Stimulated activated CD8-positive, alpha-beta memory T cell treated with anti-CD3 and anti-CD28 coated beads, Interleukin-4, amount 100 ng/mL, for 24 hours (primary cell): ENCODE measurements at regions not wholly inside any gene's neighbourhood (a gene's known extent, or its start where the extent isn't known, plus 50 kb on each side); places are given as distances from the start of the nearest gene placed in this dataset.

Source experiments
- DNase-seq: peaks from one replicate; pipeline ENCODE4 v3.0.0-alpha.2; 2020; ENCODE audit warnings: low read depth

DNA sequence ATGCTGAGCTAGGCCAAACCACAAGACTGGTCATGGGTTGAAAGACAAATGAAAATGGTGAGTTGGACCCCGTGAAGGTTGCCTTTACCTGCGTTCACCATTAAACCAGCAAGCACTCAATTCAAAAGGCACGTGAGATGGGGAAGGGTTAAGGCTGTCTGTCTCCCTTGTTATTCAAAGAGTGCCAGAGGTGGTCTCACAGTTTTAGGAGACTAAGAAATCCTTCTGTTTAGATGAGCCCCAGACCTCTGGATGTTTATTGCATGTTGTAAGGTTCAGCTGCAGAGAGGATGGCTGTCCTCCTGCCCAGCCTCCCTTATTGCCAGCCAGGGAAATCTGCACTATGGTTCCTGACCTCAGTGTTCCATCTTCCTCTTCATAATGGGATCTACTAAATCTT lies 498.0 kb upstream of the CELF2 start:
- DNase-seq, result no peak

DNA sequence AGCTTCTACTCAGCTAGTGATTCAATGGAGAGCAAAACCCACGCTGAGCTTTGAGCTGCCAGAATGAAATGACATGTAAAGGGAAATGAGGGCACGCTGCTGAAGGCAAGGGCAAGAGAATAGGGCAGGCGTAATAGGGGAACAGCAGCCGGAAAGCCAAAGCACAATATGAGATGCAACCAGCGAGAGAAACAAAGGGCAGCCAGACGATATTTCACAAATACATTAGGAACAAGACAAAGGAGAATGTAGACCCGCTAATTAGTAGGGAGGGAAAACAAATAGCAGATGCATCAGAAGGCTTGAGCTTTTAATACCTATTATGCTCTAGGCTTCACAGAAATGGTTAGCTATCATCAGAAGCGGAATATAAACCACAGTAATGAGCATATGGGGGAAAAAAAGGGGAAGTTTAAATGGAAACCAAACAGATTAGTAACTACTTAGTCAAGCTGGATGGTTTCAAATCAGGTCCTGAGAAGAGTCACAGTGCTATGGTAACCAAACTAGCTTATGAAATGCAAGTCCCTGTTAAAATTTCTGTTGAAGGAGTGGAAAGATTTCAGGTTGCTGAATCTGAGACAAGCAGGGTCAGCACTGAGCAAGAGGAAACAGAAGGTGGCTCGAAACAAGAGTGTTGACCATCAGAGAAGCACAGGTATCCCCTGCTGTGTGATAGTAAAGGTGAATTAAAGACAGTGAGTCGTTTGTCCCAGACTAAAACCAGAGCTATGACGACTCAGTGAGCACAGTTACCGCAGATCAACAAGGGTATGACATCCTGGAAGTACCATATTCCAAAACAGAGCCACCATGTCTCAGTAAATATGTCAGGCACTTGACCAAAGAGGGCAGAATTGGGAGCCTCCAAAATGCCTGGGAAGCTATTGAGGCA lies 496.9 kb upstream of the CELF2 start:
- DNase-seq, result no peak

DNA sequence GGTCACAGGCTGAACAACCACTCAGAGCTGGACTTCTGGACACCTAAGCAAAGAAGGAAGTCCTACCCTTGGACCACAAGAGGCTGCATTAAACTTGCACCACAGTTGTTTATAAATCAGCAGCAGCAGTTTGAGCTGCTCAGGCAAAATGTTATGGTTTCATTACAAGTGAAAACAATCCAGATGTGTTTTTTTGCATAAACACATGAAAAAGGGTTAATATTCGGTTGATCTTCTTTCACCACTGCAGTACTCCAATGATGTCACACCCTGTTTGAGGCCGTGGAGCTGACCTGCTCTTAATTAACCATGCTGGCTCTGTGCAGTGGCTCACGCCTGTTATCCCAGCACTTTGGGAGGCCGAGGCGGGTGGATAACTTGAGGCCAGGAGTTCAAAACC lies 490.8 kb upstream of the CELF2 start:
- no peak for DNase-seq

DNA sequence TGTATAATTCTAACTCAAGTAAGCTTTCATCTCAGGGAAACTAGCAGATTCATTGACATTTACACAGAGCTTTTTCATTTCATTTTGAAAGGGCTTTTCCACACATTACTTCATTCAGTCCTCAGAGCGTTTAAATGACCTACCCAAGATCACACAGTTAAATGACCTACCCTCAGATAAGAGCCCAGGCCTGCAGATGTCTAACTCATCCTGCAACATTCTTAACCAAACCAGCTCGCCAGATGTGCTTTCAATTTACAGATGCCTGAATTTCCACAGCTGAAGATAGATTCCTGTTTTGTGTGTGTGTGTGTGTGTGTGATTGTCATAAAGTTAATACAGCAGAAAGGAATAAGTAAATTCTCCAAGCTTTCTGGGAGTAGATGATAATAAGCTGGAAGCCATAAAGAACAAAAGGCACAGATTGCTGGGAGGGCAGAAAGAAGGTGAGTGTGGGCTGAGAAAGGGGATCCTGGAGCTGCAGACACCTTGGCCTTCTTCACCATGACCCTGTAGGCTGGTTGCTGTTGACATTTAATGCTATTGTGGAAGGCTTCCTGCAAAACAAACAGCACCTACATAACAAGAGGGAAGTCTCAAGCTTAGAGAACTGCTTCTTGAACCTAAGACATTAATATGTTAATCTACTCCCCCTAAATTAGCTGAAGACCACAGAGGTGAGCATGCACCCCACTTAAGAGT lies 489.7 kb upstream of the CELF2 start:
- DNase-seq, result no peak

DNA sequence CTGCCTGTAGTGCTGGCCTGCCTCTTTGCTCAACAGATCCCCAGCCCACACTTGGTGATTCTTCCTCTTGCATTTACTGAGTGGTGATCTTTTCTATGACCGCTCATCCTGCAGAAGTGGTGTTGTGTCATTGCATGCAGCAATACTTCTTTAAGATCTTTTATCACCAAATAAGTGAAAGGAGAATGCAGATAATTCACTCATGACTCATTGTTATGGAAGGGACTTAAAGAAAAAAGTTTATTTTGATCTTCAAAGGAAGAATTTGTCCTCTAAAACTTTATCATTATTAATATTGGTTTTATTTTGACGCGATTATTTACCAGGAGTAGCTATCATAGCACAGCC lies 489.1 kb upstream of the CELF2 start:
- no peak for DNase-seq

DNA sequence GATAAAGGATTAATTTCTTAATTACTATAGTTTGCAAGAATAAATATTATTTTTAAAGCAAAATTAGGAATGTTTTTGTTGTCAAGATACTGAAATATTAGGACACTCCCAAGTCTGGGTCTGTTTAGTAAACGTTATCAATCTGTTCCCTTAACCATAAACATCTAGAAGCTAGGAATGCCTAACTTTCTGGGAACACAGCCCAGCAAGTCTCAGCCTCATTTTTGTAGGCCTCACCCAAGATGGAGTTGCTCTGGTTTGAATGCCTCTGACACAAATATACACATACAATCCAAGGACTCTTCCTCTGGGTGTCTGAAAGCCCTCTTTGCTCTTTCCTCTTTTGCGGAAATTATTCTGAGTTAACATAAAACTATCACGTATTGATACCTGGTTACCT lies 487.4 kb upstream of the CELF2 start:
- DNase-seq, result no peak

DNA sequence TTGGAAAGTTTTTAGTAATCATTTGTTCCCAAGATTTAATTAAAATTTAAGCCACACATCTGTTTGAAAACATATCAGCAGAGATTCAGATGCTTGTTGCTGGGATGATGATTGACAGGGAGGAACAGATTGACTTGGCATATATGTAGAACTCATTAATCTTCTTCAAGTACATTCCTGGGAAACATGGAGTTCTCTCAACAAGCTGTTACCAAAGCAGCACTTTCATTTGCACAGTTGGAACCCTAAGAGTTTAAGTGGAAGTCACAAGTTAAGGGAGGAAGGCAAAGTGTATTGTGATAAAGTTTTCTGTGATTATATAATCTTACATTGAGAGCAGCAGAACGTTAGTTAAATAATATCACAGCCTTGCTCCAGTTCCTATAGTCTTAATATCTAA lies 485.4 kb upstream of the CELF2 start:
- DNase-seq, result no peak

DNA sequence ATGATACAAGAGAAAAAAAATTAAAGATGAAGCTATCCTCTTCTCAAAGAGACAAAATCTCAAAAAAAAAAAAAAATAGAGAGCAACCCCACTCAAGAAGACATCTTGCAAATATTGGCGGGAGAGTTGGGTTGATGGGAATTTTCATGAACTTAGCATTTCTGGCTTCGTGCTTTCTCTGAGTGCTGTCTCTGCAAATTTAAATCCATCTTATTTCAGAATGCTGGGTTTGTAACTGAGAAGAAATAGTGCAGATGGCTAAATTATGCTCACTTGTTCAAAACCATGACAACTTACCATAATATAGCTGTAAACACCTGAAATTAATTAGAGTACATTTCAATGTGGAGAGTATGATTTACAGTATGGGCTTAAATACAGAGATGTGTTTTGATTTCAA lies 484.8 kb upstream of the CELF2 start:
- DNase-seq, result no peak

DNA sequence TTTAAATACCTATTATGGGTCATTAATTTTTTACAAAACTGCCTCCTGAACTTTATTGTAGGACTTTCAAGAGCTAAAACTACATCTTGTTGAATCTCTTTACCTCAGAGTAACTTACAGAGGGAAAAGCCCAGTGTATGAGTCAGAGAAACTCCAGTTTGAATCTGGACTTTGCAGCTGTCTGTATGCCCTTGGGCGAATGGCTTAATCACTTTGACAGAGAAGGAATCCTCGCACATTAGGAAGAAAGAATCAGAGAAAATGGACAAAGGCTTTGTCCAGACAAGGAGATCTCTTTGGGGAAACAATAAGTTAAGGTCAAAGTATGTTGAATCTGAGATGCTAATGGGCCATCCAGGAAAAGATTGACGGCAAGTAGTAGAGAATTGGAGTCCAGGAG lies 484.2 kb upstream of the CELF2 start:
- DNase-seq, result no peak

DNA sequence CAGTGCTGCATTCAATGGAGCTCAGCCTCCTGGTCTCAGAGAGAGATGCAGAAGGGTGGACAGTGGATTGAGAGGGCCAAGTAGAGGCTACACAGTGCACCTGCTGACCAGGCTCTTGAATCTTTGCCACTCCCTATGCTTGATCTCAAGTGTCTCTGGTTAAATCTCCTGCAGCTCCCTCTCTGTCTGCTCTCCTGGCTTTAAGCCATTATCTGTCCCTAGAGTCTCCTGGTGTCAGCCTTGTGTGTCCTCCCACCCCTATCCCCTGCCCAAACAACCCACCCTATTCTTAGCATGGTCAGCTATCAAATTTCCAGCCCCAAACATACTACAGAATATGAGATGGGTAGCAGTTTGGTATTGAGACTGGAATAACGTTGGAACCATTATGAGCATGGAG lies 479.3 kb upstream of the CELF2 start:
- DNase-seq, result no peak

DNA sequence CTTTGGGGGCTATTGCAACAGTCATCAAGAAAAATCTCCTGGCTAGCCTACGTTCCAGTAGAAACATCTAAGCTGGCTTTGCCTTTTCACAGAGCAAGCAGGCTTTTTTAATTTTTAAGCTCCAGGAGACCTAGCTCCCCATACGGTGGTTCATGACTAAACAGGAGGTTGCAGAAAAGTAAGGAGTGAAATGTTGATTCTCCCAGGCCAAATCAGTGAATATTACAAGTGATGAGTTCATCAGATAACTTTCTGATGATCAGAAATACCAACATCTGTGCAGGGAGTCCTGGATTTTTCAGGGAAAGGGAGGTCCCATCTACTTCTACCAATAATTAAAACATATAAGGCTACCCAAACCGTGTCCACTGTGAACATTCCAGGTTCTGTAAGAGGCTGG lies 477.3 kb upstream of the CELF2 start:
- DNase-seq, result no peak

DNA sequence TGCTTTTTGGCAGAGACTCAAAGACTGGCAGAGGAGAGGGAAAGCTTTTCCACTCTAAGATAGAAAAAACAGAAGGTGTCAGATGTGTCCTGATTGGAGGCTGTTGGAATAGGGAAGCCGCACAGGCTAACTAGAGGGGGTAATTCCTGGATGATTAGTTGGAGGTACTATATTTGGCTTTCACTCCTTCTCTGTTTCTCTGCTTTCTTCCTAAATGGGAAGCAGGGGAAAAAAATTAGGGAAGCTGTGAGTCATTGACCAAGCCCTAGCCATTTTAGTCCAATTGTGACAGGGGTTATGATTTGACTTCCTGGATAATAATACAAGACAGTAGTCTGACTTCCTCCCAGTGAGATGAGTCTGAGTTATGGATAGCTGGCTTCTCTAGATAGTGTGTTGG lies 475.2 kb upstream of the CELF2 start:
- no peak for DNase-seq

DNA sequence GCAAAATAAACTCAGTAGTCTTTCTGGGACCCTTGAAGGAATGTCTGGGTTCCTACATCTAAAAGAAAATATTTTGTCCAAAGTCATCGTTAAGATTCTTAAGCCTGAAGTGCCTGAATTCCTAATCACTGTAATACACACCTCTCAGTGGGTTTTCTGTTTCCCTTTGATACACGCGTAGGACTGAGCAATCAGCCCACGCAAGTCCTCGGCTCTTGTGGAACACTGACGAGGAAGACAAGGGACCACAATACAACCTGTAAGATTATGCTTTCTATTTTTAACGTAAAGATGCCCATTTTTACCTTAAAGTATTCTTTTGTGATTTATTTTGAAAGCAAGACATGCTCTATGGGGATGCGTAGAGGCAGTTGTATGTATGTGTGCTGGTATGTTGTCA lies 472.8 kb upstream of the CELF2 start:
- no peak for DNase-seq

DNA sequence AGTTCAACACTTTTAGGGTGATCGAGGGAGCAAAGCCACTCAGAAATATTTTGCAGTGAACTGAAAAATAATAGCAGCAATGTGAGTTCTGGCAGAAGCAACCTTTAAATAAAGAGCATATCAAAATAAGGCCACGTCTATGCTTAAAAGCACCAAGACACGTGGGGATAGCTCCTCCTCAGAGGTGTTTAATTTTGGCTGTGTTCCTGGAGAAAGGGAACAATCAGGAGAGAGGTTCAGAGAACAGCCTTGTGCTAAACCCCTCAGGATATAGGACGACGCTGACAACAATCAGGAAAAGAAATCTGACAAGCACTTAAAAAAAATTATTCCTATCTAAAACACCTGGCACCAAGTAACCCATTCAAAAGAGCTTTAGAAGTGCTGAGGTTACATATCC lies 471.9 kb upstream of the CELF2 start:
- no peak for DNase-seq

DNA sequence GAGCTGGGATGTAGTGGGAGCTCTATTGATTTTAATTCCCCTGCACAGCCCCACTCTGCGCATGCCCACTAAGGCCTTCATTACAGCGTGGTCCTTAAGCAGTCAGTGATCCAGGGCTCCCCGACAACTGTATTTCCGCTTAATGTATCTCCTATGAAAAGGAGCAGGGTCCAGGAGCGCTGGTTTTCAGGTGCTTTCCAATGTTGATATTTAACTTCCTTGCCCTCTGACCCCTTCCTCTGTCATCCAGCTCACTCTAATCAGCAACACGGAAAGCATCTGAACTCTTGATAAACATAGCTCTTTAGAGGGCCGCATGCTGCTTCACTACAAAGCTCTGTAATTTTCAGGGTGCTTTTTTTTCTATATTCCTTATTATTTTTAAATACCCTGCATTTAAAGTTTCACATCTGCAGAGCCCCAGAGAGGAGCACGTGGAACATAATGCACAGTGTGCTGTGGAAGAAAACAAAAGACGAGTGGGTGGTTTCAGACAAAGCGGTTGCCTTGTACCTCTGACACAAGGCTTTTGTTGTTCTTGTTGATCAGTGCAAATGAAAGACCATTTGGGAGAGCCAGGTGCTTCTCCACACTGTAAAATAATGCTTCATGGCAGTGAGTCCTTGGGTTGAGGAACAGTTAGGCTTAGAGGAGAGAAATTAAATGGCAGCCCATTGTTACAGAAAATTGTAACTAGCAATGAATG lies 465.9 kb upstream of the CELF2 start:
- no peak for DNase-seq

DNA sequence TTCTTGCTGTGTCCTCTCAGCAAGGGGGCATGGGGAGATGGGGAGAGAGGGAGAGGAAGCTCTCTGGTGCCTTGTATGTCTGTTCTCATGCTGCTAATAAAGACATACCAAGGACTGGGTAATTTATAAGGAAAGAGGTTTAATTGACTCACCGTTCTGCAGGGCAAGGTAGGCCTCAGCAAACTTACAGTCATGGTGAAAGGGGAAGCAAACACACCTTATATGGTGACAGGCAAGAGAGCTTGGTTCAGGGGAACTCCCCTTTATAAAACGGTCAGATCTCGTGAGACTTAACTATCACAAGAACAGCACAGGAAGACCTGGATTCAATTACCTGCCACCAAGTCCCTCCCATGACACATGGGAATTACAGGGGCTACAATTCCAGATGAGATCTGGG lies 464.7 kb upstream of the CELF2 start:
- no peak for DNase-seq

DNA sequence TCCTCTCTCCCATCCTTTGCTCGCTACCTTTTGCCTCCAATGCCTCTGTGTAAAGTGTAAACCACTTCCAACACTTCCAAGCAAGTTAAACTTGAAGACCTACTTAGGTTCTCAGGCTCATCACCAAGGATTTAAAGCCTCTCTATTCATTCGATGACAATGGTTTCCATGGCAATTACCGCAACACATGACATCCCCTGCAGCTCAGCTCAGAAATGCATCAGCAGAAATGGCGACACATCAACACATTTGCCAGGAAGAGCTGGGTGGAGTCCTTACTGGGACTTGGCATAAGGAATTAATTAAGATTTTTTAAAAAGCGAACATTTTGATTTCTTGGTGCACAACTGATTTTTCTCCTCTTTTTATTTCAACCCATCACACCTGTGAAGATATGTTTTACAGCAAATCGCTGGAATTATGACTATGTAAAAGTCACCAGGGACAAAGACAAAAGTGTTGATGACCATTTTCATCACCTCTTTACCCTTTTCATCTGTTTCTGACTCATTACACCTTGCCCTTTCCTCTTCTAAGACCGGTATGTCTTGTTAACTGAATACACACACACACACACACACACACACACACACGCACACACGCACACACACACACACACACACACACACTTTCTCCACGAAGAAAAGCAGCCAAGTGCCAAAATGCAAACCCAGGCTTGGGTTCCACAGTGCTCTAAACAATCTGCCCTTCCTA lies 453.4 kb upstream of the CELF2 start:
- no peak for DNase-seq

DNA sequence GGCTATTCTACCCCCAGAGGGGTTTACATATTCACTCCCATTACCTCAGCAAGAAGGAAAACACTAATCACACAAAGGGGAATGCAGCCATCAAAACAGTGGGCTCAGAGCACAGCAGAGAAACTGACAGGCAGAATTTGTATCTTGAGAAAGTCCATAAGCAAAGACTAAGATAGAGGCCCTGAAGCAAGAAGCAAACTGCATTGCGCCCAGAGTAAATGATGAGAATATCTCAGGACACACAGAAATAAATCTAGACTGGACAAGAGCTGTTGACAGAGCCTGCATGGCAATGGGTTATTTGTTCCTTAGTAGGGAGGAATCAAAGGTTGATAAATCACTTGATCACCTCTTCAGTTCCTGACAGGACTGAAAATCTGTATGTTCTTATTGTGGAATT lies 440.7 kb upstream of the CELF2 start:
- no peak for DNase-seq

DNA sequence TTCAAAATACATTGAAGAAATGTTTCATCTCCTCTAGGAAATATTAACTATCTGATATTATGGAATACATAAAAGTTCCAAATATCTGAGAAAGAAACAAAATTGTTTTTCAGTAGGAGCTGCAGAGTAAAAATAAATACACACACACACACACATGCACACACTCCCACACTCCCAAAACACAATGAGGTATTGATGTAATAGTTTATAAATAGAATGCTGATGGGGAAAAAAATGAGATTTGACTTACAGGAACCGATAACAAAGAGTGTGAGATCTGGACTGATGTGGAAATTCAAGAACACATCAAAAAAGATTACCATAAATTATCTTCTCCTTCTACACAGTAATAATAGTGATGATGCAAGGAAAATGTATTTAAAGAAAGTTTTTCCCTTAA lies 438.0 kb upstream of the CELF2 start:
- no peak for DNase-seq

DNA sequence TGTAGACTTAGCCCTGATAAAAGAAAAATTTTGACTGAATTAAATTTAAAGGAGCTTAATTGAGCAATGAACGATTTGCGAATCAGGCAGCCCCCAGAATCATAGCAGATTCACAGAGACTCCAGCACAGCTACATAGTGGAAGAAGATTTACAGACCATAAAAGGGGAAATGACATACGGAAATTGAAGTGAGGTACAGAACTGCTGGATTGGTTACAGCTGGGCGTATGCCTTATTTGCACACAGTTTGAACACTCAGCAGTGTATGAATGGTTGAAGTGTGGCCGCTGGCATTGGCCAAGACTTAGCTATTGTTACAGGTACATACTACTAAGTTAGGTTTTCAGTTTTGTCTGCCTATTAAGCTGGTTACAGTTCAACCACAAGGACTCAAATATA lies 433.5 kb upstream of the CELF2 start:
- DNase-seq, result no peak

DNA sequence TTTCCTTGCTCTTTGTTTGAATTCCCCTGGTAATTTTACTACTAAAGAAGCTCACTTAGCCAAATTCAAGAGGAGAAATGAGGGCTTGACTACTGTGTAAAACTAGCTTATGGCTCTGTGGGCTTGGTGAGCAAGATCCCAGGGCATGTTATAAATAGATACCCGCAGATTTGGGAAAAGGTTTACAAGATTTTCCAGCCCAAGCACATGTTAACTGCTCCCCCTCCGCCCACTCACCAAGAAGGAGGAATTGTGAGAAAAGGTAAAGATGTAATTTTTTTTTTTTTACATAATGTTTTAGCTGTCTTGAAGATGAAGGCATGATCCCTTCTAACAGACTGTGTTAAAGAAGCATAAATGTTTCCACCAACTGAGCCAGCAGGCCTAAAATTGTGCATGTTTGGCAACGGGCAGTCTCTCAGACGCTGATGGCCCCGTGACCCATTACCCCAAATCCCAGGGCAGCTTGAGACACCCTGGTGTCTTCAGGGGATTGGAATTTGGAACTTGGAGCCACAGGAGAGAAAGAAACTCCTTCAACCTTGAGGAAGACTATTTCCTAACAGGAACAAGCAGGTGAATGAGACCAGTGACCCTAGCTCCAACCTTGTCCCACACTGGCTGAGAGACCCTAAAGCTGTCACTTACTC lies 429.8 kb upstream of the CELF2 start:
- no peak for DNase-seq
